GM18511 (cell line): ENCODE measurements at regions not wholly inside any gene's neighbourhood (a gene's known extent, or its start where the extent isn't known, plus 50 kb on each side); places are given as distances from the start of the nearest gene placed in this dataset.

Experiments
- ATAC-seq: cut with Tn5 transposase; IDR thresholded peaks from one replicate; pipeline ENCODE4 v1.9.1; 2021; ENCODE audit warnings: mild to moderate bottlenecking, moderate library complexity; ENCODE audit not compliant: unreplicated experiment

DNA sequence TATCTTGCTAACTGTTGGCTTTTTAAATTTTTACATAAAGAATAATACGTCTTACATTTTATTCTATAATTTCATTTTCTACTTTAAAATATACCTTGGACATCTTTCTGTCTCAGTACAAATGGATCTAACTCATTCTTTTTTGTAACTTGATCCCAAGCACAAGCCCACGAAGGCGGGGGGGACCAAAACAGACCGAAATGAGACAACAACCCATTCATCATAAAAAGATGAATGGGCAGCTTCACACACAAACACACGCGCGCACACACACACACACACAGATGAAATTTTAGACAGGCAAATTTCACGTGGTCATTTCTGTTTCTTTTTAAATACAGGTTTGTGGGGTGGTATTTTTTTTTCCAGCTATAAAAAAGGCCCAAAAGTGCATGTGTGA, 271.3 kb upstream of the TOPAZ1 start:
- ATAC-seq = no peak

- no peak for ATAC-seq
Measured at GRCh38 chr3:43970920-43971319, 270.8 kb upstream of the TOPAZ1 start.

GRCh38 chr3:43971486-43971885, 270.2 kb upstream of the TOPAZ1 start:
- no peak for ATAC-seq

DNA sequence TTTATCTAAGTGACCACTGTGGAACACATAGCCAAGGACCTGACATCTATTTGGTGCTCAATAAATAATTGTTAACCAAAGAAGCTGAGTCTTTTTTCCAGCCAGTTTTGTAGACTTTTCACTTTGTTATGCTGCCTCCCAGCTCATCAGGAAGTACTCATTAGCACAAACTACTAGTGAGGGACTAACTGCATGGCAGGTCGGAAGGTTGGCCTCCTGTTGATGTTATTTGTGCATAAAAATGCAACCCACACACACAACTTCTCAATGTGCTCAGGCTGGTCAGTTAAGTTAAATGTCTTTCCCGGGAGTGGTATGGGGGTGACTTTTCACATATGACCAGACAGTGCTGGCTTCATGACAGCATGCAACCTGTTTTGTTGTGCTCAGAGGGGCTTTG, 263.0 kb upstream of the TOPAZ1 start:
- ATAC-seq = no peak

DNA sequence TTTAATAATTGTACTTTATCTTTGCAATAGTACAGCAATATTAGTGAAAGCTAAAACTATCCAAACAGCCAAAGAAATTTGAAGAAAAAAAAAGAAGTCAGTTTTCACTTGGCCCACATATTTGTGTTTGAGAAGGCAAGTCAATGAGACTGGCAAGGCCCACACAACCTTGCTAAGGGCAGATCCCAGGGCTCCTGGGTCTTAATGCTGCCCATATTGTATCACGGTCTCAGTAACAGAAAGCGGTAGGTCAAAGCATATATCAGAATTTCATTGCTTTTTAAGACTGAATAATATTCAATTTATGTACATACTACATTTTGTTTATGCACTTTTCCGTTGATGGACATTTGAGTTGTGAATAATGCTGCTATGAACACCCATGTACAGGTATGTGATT, 262.0 kb upstream of the TOPAZ1 start:
- ATAC-seq = no peak

DNA sequence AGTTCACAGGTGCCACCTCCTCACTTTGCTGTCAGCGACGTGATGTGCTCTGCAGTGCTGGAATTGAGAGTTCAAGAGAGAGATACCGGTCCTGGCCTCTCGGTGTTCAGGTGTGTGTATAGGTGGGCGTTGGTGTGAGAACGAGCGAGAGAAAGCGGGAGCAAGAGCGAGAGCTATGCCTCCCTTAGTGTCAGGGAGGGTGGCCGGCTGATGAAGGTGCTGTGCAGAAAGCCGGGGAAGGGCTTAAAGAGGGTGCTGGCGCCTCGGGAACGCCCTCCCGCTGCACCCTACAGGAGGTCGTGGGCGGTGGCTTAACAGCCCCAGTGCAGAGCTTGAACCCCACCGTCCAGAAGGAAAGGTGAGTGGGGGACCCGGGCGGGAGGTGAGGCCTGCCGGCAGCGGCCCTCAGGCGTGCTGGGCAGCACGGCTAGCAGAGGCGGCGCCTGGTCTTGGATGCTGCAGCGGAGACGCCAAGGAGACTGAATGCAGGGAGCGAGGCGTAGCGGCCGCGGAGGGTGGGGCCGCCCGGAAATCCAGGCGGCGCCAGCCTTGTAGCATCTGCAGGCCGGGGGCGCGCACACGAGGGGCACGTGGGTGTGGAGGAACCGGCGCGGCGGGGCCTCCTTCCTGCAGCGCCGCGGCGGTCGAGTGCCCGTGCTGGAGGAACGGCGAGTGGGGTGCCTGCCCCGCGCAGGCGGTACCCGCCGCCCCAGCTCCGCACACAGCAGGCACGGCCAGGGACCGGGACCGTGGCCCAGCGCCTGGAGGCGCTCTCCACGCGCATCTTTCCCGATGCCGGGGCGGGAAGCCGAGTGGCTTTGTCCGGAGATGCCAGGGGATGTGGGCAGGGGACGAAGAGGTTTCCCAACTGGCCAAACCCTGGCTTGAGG, 246.8 kb upstream of the TOPAZ1 start:
- ATAC-seq = peak; percentile 39

DNA sequence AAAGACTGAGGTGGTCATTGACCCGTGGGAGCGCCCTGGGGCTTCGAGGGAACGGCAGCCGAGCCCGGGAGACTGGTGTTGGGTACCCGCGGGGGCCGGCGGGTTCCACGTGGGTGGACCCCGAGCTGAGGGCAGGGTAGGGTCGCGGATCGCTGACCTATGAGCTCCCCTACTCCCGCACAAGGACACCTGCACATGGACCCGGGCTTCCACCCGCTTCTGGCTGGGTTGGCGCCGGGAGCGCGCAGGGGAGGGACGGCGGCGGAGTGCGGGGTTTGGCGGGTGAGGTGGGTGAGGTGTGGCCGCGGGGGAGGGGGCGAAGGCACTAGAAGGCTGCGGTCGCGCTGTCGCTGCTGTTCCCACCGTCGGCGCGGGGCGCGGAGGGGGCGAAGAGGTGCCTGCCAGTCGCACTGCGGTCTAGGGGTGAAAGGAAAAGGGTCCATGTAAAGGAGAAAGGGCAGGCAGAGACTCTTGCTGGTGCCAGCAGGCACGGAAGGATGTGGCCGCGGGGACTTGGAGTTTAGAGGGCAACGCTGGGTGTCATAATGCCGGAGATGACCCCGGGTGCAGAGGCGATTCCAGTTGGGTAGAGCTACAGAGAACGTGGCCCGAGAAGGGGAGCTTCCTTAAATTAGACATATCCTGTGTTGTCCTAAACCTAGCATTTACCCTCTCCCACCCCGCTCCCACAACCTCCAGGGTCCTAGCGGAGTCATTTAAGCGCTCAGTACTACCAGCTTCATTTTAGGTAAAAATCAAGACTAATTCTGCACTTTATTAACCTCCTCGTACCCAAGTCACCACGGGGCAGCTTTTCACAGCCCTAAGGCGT, 245.9 kb upstream of the TOPAZ1 start:
- ATAC-seq = no peak

DNA sequence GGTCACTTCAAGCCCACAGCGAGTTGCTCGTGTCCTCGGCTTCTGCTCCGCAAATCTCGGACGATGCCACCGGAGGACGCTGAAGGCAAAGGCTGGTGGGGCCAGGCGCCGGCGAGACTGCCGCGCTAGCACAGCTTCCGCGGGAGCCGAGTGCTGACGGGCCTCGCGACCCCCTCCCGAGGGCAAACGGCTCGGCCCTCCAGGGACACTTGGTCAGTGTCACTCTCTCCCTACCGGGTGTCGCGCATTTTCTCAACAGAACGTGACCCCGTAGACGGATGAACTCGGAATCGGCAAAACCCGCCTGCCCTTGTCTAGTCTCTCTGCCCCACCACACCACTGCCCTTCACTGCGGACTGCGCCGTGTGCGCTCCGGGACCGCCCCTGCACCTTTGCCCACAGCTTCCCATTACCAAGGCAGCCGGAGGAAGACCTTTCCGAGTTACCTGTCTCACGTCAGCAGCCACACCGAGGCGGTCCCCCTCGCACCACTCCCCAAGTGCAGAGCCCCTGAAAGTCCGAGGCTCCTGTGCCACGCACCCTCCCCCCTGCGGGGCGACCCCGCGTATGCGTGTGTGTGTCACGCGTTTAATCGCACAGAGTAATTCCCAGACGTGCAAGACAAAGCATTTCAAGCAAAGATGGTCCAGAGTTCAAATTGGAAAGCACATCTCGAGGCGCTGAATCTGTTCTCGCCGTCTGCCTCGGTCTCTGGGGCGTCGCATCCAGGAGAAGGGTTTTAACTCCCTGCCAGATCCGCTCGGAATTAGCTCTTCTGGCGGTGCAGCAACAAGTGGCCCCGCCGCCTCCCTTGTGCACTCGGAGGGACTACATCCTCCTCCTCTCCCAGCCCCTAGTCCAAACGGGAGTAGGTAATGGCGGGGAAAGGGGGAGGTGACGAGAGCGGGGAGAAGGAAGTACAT, 245.0 kb upstream of the TOPAZ1 start:
- no peak for ATAC-seq

DNA sequence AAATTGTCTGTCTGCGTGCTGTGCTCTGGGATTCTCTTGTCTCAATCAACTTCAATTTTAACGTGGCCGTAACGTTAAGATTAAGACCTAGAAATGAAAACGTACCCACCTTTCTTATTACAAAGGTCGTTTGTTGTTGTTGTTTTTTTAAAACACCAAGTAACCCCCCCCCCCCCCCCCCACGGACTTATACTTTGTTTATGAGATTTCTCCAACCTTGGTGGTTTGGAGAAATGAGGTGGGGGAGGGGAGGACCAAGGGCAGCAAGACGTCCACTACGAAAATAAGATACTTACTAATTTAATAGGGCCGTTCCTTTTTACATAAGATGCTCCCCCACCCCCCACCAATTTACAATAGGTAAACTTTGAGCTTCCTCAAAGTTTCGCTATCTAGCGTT, 244.4 kb upstream of the TOPAZ1 start:
- ATAC-seq = no peak

GRCh38 chr3:43997788-43998369, 243.8 kb upstream of the TOPAZ1 start:
- no peak for ATAC-seq

- no peak for ATAC-seq
Measured at GRCh38 chr3:43998370-43998835, 243.3 kb upstream of the TOPAZ1 start.

DNA sequence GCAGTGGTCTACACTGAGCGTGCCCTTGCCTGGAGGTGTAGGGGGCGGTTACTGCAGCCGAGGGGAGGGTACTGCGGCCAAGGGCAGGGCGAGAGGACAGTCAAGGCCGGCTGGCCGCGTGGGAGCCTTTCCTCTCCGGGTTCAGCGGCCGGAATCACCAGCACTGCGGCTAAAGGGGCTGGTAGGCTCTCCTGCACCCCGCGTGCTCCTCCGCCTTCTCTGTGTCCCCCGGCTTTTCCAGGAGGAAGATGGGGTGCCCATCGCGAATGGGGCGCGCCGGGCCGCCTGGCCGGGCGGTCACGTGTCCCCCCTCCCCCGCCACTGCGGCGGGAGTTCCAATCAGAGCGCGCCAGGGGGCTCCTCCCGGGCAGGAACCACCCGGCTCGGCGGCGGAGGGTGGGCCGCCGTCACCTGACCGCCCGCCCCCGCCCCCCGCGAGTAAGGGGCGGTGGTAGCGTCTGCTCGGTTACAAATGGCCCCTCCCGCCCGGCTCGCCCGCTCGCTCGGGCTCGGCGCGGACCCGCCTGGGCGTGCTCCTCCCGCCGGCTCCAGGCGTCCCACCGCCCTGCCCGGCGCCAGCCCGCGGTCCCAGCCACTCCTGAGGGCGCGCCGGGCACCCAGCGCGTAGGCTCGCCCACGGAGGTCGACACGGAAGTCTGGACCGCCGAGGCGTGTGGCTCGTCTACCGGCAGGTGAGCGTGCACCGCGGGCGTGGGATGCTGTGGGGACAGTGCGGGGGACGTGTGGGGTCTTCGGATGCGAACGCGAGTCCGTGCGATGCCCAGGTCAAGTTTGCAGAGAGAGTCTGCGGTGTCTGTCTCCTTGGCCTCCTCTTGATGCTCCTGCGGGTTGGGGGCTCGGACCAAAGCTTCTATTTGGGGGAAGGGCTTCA, 242.6 kb upstream of the TOPAZ1 start:
- ATAC-seq = no peak

DNA sequence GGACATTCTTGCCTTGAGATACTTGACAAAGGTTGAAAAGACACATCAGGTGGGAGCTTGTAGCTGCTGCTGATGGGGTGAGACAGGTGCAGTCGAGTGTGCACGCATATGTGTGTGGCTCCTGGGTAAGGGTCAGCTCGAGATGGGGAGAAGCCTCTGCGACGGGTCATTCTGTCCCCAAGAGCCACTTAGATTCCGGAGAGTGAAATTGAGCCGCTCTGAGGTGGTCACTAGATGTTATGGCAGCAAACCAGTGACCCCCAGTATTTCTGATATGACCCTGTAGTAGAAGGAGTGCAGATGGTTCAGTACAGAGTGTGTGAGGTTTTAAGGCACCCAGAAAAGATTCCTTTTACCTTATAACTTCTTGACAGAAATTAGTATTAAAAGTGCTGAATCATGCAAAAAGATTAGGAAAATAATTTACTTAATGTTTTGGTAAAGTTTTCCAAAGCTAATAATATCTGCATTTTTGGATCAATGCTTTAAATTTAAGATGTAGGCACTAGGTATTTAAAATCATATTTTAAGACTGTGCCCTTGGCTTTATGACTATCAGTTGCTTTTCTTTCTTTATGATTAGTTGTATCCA, 241.9 kb upstream of the TOPAZ1 start:
- ATAC-seq = no peak

GRCh38 chr3:44000586-44000985, 241.1 kb upstream of the TOPAZ1 start:
- no peak for ATAC-seq

DNA sequence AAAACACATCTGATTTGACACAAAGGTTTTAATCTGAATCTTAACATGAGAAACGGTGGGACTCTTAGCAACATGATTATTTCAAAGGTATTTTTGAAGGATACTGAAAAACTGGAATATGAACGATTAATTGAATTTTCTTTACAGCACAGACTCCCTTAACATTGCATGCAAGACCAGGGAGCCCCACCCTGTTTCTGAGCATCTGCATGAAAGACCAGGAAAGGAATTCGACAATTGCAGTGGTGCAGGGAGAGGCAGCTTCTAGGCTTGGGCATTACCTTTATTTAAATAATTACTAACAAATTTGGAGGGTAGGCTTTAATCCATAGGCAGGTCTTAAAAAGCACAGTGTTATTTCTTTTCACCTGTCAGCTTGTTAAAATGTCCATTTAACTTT, 240.6 kb upstream of the TOPAZ1 start:
- ATAC-seq = no peak

DNA sequence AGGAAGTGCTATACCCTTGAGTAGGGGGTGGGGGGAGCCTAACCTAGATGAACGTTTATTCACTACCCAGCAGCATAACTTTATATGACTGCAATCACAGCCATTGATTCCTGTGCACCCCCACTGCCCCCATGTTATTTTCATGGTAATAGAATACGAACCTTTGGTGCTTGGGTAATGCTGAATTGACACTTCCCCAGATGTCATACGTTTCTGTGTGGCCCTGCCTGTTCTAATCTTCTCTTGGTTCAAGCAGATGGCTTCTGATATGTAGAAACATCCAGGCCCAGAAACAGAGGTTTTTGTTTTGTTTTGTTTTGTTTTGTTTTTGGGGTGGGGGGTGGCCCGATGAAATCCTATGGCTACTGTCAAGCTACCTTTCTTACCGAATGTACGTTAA, 237.9 kb upstream of the TOPAZ1 start:
- ATAC-seq = no peak

- no peak for ATAC-seq
Measured at GRCh38 chr3:44011680-44012079, 230.0 kb upstream of the TOPAZ1 start.

- ATAC-seq = no peak
Measured at GRCh38 chr3:44012160-44012899, 229.4 kb upstream of the TOPAZ1 start.
